HepG2 (cell line): ENCODE measurements at regions not wholly inside any gene's neighbourhood (a gene's known extent, or its start where the extent isn't known, plus 50 kb on each side); places are given as distances from the start of the nearest gene placed in this dataset.

ENCODE experiments used
- ARNT2 ChIP-seq: sonication (generic); formaldehyde crosslinking; IDR thresholded peaks from 2 replicates; pipeline ENCODE4 v1.8.0; 2022; ENCODE audit warnings: mild to moderate bottlenecking, low read depth, missing genetic modification reagents, moderate library complexity
- KLF15 ChIP-seq: sonication (generic); formaldehyde crosslinking; IDR thresholded peaks from 2 replicates; pipeline ENCODE4 v1.8.1; 2023; ENCODE audit warnings: borderline replicate concordance, mild to moderate bottlenecking, inconsistent platforms, missing genetic modification reagents, mixed read lengths
- MBNL3 ChIP-seq: fragments of 250-450 bp; sonication (Bioruptor Pico); conservative IDR thresholded peaks from 2 replicates; pipeline ENCODE4 v1.8.0; 2022; ENCODE audit warnings: mild to moderate bottlenecking, inconsistent platforms
- MIER2 ChIP-seq: IDR thresholded peaks from 2 replicates; pipeline ENCODE4 v1.6.1; 2016; ENCODE audit warnings: missing biosample characterization, missing genetic modification reagents
- NFE2 ChIP-seq: sonication (generic); formaldehyde crosslinking; IDR thresholded peaks from 2 replicates; pipeline ENCODE4 v1.4.0; 2020; ENCODE audit warnings: missing genetic modification reagents
- PAF1 ChIP-seq: IDR thresholded peaks from 2 replicates; pipeline ENCODE4 v1.6.1; 2016; ENCODE audit warnings: missing genetic modification reagents, missing compliant biosample characterization
- PAWR ChIP-seq: sonication (generic); formaldehyde crosslinking; IDR thresholded peaks from 2 replicates; pipeline ENCODE4 v1.4.0; 2020; ENCODE audit warnings: missing genetic modification reagents, mild to moderate bottlenecking, borderline replicate concordance
- SP5 ChIP-seq: IDR thresholded peaks from 2 replicates; pipeline ENCODE4 v1.6.1; 2016; ENCODE audit warnings: low read depth, borderline replicate concordance
- XRCC5 ChIP-seq: fragments of 200-400 bp; formaldehyde crosslinking; optimal IDR thresholded peaks from 2 replicates; pipeline ENCODE3; 2017; ENCODE audit warnings: mild to moderate bottlenecking, low read length
- ZFP36L2 ChIP-seq: sonication (generic); formaldehyde crosslinking; IDR thresholded peaks from 2 replicates; pipeline ENCODE4 v1.4.0; 2020; ENCODE audit warnings: missing genetic modification reagents
- ZNF256 ChIP-seq: sonication (generic); formaldehyde crosslinking; conservative IDR thresholded peaks from 2 replicates; pipeline ENCODE4 v1.4.0; 2020; ENCODE audit warnings: missing genetic modification reagents
- ZNF558 ChIP-seq: sonication (generic); formaldehyde crosslinking; IDR thresholded peaks from 2 replicates; pipeline ENCODE4 v1.9.0; 2022; ENCODE audit warnings: mild to moderate bottlenecking, missing genetic modification reagents, borderline replicate concordance
- ZNF703 ChIP-seq: sonication (generic); formaldehyde crosslinking; IDR thresholded peaks from 2 replicates; pipeline ENCODE4 v1.5.1; 2020; ENCODE audit warnings: missing genetic modification reagents, mild to moderate bottlenecking, moderate library complexity, borderline replicate concordance
- ZZZ3 ChIP-seq: sonication (generic); formaldehyde crosslinking; IDR thresholded peaks from 2 replicates; pipeline ENCODE4 v1.4.0; 2020; ENCODE audit warnings: missing genetic modification reagents, mild to moderate bottlenecking, borderline replicate concordance
- TF ChIP-seq, protein P1 (sequence below): sonication (generic); formaldehyde crosslinking; conservative IDR thresholded peaks from 2 replicates; pipeline ENCODE4 v1.5.0; 2020; ENCODE audit warnings: missing genetic modification reagents
- TF ChIP-seq, protein P2 (sequence below), 2 experiments: sonication (generic) in 1 of 2; formaldehyde crosslinking in 1 of 2; IDR thresholded peaks; 2 replicates each; pipeline versions ENCODE4 v1.4.0 to v1.6.1; 2016 to 2020; ENCODE audit warnings: borderline replicate concordance in 1 of 2, low read depth in 1 of 2, mild to moderate bottlenecking in 1 of 2, missing genetic modification reagents in 1 of 2
- TF ChIP-seq, protein P3 (sequence below): sonication (generic); formaldehyde crosslinking; IDR thresholded peaks from 2 replicates; pipeline ENCODE4 v1.4.0; 2020; ENCODE audit warnings: missing genetic modification reagents, borderline replicate concordance
- TF ChIP-seq, protein P4 (sequence below): IDR thresholded peaks from 2 replicates; pipeline ENCODE4 v1.6.1; 2016; ENCODE audit warnings: missing genetic modification reagents, missing compliant biosample characterization

DNA sequence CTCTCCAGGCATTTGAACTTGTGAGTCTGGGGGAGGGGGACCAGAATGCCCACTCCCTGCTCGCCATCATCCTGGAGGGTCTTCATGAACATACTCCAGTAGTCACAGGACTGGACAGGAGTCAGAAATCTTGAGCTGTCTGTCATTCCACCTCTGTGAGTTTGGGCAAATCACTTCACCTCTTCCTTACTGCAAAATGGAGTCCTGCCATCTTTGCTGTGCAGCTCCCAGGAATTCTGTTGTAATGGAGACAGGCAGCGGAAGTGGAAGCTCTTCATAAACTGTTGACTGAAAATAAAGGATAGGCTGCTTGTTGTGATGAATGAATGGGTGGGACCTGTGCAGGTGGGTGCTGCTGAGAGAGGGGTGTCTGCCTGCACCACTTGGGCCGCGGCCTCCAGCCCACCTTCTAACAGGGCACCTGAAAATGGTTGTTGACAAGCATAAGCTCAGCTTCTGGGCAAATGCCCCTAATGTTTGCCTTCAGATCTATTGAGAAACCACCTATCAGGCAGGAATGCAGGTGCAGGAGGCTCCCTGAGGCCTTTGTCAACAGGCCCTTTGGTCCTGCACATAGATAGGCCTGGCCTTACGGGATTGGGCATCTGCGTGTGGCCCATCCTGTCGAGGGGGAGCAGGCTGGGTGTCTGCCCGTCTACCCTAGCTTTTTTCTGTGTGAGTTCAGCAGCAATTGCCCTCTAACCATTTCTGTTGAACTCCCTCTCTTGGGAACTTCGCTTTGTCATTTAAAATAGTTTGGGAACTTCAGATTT is 321.0 kb downstream of the RPS6KC1 start (continued):
- TF ChIP-seq, protein P1, sequence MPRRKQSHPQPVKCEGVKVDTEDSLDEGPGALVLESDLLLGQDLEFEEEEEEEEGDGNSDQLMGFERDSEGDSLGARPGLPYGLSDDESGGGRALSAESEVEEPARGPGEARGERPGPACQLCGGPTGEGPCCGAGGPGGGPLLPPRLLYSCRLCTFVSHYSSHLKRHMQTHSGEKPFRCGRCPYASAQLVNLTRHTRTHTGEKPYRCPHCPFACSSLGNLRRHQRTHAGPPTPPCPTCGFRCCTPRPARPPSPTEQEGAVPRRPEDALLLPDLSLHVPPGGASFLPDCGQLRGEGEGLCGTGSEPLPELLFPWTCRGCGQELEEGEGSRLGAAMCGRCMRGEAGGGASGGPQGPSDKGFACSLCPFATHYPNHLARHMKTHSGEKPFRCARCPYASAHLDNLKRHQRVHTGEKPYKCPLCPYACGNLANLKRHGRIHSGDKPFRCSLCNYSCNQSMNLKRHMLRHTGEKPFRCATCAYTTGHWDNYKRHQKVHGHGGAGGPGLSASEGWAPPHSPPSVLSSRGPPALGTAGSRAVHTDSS (CRISPR knock-in tag) = no peak
- TF ChIP-seq MBNL3 (CRISPR knock-in tag) (no peak), XRCC5 (peak; percentile 83), ZZZ3 (CRISPR knock-in tag) (no peak), KLF15 (no peak; the same call in 1 of the 2 replicates), SP5 (CRISPR knock-in tag) (peak; percentile 79), ZFP36L2 (CRISPR knock-in tag) (no peak), ZNF558 (CRISPR knock-in tag) (peak; percentile 89; the same call in 1 of the 2 replicates), MIER2 (CRISPR knock-in tag) (peak; percentile 88), ARNT2 (CRISPR knock-in tag) (peak; percentile 95), PAWR (CRISPR knock-in tag) (no peak), PAF1 (CRISPR knock-in tag) (no peak), ZNF256 (CRISPR knock-in tag) (no peak), ZNF703 (peak; percentile 95), NFE2 (CRISPR knock-in tag) (no peak)
- TF ChIP-seq, protein P2, sequence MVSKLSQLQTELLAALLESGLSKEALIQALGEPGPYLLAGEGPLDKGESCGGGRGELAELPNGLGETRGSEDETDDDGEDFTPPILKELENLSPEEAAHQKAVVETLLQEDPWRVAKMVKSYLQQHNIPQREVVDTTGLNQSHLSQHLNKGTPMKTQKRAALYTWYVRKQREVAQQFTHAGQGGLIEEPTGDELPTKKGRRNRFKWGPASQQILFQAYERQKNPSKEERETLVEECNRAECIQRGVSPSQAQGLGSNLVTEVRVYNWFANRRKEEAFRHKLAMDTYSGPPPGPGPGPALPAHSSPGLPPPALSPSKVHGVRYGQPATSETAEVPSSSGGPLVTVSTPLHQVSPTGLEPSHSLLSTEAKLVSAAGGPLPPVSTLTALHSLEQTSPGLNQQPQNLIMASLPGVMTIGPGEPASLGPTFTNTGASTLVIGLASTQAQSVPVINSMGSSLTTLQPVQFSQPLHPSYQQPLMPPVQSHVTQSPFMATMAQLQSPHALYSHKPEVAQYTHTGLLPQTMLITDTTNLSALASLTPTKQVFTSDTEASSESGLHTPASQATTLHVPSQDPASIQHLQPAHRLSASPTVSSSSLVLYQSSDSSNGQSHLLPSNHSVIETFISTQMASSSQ (IDR thresholded peaks at IDR 0.05; ENCODE audit: low read depth) = peak; percentile 85
- TF ChIP-seq, protein P2 (CRISPR knock-in tag; IDR thresholded peaks at IDR 0.05; ENCODE audit: borderline replicate concordance) = peak; percentile 93
- TF ChIP-seq, protein P3, sequence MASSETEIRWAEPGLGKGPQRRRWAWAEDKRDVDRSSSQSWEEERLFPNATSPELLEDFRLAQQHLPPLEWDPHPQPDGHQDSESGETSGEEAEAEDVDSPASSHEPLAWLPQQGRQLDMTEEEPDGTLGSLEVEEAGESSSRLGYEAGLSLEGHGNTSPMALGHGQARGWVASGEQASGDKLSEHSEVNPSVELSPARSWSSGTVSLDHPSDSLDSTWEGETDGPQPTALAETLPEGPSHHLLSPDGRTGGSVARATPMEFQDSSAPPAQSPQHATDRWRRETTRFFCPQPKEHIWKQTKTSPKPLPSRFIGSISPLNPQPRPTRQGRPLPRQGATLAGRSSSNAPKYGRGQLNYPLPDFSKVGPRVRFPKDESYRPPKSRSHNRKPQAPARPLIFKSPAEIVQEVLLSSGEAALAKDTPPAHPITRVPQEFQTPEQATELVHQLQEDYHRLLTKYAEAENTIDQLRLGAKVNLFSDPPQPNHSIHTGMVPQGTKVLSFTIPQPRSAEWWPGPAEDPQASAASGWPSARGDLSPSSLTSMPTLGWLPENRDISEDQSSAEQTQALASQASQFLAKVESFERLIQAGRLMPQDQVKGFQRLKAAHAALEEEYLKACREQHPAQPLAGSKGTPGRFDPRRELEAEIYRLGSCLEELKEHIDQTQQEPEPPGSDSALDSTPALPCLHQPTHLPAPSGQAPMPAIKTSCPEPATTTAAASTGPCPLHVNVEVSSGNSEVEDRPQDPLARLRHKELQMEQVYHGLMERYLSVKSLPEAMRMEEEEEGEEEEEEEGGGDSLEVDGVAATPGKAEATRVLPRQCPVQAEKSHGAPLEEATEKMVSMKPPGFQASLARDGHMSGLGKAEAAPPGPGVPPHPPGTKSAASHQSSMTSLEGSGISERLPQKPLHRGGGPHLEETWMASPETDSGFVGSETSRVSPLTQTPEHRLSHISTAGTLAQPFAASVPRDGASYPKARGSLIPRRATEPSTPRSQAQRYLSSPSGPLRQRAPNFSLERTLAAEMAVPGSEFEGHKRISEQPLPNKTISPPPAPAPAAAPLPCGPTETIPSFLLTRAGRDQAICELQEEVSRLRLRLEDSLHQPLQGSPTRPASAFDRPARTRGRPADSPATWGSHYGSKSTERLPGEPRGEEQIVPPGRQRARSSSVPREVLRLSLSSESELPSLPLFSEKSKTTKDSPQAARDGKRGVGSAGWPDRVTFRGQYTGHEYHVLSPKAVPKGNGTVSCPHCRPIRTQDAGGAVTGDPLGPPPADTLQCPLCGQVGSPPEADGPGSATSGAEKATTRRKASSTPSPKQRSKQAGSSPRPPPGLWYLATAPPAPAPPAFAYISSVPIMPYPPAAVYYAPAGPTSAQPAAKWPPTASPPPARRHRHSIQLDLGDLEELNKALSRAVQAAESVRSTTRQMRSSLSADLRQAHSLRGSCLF (CRISPR knock-in tag) = no peak
- TF ChIP-seq, protein P4, sequence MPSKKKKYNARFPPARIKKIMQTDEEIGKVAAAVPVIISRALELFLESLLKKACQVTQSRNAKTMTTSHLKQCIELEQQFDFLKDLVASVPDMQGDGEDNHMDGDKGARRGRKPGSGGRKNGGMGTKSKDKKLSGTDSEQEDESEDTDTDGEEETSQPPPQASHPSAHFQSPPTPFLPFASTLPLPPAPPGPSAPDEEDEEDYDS (CRISPR knock-in tag) = peak; percentile 77
